ENCODE measurements at regions not wholly inside any gene's neighbourhood (a gene's known extent, or its start where the extent isn't known, plus 50 kb on each side); places are given as distances from the start of the nearest gene placed in this dataset.

DNA sequence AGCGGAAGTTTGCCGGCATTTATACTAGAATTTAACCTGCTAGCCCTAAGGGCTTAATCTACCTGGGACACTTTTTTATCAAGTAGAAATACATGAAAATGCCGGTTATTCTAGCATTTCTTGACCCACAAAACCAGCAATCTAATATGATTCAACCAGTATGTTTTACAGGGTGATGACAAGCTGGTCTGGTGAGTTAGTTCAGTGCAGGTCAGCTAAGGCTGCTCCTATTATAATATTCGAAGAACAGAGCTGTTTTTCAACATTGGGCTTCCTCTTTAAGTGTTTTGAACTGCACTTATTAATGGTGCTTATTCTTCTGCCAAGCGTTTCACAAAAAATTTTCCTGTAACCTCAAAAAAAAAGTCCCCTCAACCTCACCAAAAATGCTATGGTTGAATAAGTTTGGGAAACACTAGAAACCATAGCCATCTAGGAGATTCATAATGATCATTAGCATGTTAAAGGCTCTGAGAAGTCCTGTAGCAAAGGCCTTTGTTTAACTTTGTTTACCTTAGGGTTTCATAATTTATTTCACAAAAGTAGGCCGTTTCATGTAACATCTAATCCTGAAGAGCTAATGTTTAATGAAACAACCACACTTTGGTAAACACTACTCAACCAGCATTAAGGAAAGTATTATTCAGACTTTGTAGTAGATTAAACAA is 526.6 kb downstream of the KLF12 start:
- no peak for DNase-seq

DNA sequence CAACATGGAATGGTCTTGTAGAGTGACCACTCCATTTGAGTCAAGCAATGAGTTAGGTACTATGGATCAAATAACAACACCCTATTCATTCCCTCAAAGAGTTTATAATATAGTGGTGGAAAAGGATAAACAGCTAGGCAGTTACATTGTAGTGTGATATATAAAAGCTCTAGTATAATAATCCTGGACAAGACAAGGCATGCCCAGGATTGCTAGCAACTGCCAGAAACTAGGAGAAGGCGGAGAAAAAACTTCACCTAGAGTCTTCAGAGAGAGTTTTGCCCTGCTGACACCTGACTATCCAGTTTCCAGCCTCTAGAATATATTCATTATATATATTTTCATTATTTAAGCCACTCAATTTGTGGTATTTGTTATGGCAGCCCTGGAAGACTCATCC is 530.6 kb downstream of the KLF12 start:
- DNase-seq, result no peak

GRCh38 chr13:73602295-73602694 is 531.9 kb downstream of the KLF12 start:
- no peak for DNase-seq

DNA sequence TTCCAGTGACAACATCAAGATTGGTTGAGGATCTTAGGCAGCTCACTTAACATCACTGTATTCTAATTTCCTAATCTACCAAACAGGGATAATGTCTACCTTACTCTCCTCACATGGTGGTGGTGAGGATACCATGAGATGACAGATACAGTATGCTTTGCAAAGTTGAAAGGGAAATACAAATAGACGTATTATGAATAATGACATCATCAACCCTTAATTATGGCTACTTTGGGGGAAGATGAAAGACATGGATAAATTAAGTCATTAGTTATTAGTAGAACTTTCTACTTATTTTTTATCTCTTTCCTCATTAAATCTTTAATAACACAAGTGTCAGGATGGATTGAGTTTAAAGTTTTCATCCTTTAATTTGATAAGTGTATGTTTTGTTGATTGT is 532.5 kb downstream of the KLF12 start:
- DNase-seq, result no peak

DNA sequence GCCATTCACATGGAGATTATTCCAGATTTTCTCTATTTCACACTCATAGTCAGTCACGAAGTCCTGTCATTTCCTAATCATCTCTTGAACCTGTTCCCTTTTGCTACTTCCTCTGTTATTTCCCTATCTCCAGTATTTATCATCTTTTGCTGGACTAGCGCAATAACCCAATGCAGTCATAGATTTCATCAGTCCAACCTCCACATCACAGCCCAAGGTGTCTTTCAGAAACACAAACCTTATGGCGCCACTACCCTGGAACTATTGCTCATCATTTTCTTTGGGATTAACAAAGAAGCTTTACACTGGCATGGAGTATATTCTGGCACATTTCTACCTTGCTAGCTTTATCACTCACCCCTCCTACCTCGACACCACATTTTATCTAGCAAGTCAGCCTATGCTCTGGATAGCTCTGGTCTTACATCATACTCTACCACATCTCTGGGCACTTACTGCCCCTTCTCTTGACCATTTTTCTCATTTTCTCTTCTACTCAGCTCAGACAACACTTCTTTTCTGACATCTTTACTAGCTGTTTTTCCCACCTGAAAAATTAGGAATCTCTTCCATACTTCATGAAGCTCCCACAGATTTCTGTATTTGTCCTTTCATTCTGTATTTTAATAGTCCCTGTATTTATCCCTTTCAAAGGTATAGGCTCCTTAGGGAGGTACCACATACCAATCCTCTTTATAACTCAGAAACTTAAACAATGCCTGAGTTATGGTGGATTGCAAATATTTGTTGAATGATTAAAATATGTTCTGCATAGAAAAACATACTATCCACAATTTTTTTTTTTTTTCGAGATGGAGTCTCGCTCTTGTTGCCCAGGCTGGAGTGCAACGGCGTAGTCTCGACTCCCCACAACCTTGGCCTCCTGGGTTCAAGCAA is 534.7 kb downstream of the KLF12 start:
- DNase-seq, result no peak

- no peak for DNase-seq
Observed at GRCh38 chr13:73598020-73598712, 536.0 kb downstream of the KLF12 start.

GRCh38 chr13:73596382-73596781 is 537.6 kb downstream of the KLF5 start:
- DNase-seq, result no peak

DNA sequence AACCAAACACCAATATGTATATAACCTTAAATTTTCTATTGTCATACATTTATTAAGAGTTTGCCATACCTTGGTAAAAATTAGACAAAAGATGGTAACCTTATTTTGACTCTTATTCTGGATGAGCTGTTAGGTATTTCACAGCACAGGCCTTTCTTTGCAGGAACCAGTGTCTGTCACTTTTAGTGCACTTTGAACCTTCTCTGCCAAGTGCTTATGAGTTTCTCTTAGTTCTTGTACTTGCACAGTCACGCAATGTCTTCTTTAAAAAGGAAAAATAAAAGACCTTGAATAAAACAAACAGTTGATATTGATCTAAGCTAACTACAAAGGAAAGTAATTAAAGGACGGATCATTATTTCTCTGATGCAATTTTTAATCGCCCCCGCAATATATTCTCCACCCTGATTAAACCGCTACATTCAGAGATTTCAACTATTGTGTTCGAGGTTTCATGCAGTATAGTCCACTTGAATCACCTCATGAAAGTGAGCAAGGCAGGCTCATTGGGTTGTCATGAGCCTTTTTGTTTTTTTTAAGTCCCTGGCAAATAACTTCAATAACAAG is 534.5 kb downstream of the KLF5 start:
- no peak for DNase-seq

- no peak for DNase-seq
Observed at GRCh38 chr13:73591861-73592260, 533.1 kb downstream of the KLF5 start.

DNA sequence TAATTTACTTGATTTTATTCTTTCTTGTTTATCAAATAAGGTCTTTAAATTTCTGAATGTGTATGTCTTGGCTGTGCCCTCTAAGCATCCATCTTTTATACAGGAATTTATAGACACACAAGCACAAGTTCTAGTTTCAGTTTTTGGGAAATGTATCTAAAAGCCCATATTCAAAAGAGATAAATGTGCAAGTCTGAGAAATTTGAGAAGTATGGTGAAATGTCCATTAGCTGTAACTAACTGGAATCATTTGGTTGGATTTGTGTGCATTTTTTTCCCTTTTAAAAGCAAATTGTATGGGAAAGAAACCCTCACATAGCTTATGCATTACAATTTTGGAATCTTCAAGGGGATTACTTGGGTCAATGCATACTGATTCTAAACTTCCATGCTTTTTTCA is 532.0 kb downstream of the KLF5 start:
- DNase-seq, result no peak

GRCh38 chr13:73585236-73585635 is 526.4 kb downstream of the KLF5 start:
- no peak for DNase-seq

DNA sequence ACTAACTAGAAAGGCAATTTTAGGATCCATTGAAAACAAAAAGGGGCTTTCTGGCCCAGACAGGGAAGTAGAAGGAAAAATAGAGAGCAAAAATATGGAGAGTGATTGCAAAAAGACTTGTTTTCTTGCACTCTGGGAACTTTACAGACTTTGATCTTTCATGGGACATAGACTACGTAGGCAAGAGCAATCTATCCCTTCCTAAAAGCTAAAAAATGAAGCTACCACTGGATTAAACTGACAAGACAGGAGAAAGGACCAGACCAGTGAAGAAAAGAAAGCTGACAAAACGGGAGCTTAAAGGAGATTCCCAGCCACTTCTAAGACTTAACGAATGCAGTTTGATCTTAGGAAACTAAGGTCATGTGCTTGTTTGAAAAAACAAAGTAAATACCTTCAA is 524.5 kb downstream of the KLF5 start:
- DNase-seq, result no peak

- no peak for DNase-seq
Observed at GRCh38 chr13:73580513-73581267, 521.9 kb downstream of the KLF5 start.

DNA sequence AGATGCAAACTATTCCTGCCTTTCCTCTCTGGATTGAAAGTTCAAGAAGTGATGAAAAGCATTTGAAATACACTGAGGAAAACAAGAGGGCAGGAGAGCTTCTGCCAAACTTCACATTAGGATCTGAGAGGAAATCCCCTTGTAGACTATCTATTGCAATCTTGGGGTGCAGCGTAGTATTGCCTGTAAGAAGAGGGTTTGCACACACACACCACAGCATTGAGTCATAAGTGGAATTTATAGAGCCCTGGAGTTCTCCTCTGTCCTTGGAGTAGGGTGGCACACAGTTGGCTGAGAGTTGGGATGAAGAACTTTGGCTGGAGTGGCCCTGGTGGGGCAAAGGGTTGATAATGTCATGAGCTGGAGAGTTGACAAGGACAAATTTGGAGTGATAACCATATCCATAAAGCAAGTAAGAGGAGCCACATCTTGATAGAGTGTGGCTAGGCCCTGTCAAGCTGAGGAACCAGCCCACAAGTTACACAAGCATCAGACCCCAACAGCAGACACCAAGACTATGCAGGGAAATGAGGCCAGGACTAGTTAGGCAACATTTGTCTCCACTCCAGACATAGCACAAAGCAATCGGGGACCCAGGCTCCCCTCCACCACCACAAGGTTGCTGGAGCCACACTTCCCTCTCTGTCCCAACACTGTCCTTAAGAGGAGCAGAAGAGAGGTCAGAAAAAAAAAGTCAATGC is 520.9 kb downstream of the KLF5 start:
- no peak for DNase-seq

DNA sequence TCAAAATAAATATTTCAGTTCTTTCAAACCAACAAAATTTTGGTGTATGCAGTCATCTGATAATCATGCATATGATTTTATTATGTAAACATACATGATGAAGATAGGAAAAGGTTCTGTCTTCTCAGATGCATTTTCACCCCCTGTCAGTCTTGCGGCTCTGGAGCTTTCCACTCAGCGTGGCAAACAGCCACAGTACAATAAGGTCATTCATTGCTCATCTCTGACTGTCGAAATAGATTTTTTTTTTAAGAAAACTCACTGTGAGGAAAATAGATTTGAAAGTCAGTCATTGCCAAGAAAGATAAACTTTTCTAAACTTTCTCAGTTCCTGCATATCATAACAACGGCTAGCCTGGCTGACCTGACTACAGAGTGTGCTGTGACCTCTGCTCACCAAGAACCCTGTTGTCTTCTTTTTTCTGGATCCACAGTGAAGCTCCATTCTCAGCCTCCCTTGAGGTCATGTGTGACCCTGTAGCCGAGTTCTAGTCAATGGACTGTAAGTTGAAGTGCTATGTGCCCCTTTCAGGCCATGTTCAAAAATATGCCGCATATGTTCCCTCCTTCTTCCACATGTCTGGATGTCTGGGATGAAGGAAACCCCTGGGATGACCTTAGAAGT is 519.6 kb downstream of the KLF5 start:
- no peak for DNase-seq

DNA sequence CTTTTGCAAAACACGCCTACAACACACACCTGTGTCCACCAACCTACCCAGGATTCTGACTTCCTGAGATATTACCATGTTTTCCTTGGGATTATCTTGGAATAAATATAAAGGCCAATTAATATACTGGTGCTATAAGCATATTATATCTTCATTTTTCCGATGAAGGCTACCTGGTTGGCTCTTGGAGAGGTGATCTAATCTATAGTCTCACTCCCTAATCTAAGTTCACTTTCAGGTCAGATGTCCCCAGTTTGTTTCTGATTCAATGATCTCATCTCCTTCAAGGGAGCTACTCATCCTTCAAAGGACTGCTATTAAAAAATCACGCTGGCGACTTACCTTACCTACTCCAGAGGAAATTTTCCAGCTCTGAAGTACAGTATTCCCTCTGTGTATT is 517.5 kb downstream of the KLF5 start:
- DNase-seq, result no peak

GRCh38 chr13:73572824-73573223 is 514.0 kb downstream of the KLF5 start:
- DNase-seq, result no peak

DNA sequence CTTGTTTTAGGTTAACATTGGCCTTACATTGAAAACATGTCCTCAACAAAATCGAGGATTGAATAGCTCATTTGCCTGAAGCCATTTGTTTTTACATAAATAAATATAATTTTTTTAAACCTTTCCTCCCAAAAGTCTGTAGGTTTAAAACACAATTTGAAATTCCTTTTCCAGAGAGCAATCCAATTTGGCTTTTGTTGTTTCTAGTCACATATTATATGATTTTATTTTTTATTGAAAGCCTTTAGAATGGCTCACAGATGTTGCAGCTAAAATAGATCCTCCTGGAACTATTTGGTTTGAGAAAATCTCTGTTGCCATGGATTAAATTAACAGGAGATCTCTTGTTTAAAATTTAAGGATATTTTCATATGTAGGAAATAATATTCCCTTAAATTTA is 512.6 kb downstream of the KLF5 start:
- DNase-seq, result no peak

DNA sequence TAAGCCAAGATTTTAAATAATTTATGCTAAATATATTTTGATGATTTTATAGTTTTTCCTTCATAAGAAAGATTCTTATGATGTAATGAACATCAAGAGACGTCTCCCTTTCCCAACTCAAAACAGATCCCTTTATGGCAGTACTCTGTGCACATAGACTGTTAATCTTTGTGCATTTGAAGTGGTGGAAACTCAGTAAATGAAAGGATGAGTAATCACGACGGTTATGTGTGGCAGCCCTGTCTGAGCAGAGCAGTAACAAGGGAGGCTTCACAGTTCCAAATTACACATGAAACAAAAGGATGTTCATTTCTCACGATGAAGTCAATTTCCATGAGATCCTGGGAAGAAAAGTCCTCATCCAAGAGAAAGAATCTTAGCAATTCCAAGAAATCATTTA is 498.1 kb downstream of the KLF5 start:
- no peak for DNase-seq

DNA sequence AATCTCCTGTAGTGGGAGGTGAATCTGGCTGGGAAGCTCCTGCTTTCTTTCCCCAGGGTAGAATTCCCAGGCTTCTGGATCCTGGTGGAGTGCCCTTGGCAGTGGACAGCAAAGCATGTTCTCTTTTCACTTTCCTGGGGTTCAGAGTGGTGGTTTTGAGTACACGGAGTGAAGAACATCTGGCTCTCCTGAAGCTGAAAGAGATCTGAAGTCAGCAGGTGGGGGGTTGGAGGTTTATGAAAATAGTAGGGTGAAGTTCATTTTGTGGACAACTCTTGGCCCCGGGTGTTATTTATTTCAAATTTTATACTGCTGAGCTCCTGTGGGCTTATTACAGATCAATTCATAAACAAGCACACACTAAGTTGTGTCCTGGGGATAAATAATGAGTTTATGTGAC is 497.3 kb downstream of the KLF5 start:
- no peak for DNase-seq

DNA sequence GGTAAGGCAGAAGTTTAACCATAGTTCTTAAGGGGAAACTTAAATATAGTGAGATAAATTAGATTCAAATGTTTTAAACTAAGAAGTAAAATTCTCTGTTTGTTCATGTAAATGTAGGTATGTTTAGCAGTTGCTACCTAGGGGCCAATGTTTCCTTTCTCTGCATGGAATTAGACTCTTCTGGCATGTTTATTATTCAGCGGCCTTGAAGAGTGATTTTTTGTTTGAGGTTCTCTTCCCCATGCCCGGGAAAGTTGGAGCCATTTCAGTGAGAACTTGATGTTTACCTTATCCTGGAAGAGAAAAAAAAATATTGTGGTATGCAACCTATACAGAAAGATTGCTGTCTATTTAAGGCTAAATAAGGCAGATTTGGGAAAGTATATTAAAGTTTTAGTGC is 492.9 kb downstream of the KLF5 start:
- DNase-seq, result no peak

DNA sequence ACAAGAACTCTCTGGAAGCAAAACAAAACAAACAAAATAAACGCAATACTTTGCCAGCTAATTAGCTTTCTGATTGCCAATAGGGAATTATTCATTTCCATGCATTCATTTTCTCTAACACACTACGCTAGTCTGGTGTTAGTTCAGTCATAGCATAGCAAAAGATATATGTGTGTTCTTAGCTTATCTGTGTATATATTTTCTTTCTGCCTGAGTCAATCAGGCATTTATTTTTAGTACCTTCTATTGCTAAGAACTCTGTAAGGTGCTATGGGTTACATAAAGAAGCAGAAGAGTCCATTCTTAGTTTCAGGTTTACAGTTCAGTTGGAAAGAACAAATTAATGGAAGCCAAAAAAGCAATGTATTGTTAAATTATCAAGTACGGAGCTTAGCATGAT is 490.9 kb downstream of the KLF5 start:
- no peak for DNase-seq

All from NCI-H2227 treated with DMSO at 0.1 percent for 48 hours (cell line).